Skeletal muscle cell (primary cell): ENCODE measurements at regions not wholly inside any gene's neighbourhood (a gene's known extent, or its start where the extent isn't known, plus 50 kb on each side); places are given as distances from the start of the nearest gene placed in this dataset.

Source experiments
- DNase-seq: peaks from one replicate; pipeline ENCODE4 v3.0.0-alpha.2; 2010; ENCODE audit warnings: low read depth
- H3K4me3 ChIP-seq: 2 replicates; pipeline ENCODE4 v1.5.1; 2011; ENCODE audit warnings: low read depth, mild to moderate bottlenecking, control low read depth, low read length, moderate library complexity

DNA sequence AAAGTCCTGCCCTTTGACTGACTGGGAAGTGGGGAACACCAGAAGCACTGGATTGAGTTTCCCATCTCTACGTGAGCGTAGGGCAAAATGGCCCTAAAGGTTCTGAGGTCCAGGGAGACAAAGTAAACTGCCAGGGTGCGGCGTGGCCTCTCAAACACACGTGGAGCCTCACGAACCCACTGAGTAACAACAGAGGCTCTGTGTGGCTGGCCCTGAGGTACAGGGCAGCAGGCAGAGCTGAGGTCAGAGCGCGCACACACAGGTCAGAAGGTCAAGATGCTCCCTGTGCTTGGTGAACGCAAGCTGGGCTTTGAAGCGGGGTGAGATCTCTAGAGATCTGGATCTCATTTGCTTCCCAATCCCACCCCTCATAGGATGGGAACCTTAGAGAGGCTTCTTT is 99.0 kb upstream of the ZMIZ1 start:
- no peak overlapping the region for H3K4me3 ChIP-seq
- DNase-seq = no peak

DNA sequence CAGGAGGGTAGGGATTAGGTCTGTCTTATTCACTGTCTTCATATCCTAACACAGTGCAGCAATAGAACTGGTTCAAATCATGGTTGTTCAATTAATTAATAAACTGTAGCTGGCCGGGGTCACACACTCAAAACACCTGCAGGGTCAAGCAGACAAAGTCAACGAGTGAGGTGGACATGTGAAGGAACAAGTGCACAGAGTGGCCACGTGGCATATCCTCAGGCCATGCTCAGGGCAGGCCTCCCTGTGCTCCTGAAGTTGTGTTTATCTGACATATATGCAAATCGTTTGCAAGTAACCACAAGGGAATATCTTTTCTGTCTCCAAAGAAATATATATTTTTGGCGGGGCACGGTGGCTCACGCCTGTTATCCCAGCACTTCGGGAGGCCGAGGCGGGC is 98.5 kb upstream of the ZMIZ1 start:
- no peak for DNase-seq
- H3K4me3 ChIP-seq = no peak overlapping the region

DNA sequence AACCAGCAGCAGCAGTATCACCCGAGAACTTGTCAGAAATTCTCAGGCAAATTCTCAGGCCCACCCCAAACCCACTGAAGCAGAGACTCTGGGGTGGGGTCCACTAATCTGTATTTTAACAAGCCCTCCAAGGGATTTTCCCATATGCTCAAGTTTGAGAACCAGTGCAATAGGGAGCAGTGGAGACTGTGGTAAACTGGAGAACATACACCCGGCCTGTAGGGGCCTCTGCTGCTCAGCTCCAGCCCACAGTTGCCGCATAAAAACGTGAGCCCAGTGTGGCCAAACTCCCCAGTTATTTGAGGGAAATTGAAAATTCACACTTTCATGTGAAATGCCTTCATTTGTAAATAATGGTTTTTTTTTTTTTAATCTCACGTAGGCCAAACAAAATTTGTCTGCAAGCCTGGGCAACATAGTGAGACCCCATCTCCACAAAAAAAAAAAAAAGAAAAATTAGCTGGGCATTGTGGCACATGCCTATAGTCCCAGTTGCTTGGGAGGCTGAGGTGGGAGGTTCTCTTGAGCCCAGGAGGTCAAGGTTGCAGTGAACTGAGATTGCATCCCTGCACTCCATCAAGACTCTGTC is 97.6 kb upstream of the ZMIZ1 start:
- no peak overlapping the region for H3K4me3 ChIP-seq
- DNase-seq = no peak

DNA sequence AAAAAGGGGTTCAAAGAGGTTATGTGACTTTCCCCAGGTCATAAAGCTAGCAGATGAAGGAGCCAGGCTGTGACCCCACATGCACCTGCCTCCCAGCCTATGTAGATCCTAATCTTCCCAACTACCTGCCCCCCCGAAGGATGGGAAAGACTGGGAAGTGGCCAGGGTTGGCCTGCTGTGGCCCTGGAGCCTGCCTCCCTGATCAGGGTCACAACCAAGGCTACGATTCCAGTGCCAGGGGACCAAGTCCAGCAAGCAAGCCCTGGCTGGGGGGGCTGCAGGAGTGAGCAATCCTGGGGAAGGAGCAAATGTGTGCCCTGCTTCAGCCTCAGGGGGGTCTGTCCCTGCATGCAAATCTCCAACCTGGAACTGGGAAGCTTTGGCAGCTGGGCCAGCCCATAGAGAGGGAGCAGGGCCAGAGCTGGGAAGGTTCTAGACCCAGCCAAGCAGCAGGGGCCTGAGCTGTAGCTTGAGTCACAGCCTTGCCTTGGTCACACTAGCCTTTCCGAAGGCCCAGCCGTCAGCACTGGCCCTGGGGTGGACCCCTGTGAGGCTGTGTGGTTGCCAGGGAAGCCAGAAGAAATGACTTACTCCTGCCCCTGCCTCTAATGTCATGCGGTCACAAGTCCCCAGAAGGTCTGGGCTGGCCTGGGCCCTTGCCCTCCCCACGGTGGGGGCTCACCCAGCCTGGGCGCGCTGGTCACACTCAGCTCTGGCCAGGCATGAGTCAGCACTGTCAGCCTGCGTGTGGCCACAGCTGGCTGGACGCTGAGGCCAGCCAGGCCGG is 96.4 kb upstream of the ZMIZ1 start:
- no peak overlapping the region for H3K4me3 ChIP-seq
- peak; percentile 33 for DNase-seq

DNA sequence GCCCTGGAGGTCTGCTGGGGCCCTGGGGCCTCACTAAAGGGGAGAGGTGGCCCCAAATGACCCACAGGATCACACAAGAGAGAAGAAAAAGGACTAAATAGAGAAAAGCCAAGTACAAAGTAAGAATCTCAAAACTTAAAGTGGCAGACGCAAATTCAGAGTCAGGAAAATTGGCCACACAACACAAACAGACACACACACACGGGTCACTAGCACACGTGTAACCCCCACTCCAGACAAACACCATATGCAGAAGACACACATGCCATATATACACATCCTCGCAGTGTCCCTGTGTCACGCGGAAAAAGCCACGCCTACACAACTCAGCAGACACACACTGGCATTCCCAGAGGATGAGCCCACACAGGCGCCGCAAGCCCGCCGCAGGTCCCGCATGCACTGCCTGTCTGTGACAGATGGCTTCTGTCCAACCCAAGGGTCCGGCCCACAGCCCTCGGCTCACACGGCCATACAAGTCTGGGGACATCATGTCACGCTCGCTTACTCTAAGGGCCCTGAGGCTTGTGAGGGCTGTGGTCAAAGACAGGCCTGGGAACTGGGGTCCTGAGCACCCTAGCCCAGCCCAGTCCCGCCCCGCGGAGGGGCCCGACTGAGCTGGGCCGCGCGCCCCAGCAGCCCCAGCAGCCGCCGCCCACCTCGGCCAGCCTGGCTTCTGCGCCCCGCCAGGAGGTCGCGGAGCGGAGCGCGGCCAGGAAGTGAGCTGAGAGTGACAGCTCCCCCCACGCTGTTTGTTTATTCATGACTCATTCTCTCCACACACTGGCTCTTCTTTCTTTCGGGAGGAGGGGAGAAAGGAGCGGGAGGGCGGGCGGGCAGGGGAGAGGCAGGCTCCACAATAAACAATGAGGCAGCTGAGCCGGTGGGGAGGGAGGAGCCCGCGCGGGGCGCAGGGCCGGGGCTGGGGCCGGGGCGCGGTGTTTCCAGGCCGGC is 95.5 kb upstream of the ZMIZ1 start:
- H3K4me3 ChIP-seq = peak overlapping the region; percentile 41

DNA sequence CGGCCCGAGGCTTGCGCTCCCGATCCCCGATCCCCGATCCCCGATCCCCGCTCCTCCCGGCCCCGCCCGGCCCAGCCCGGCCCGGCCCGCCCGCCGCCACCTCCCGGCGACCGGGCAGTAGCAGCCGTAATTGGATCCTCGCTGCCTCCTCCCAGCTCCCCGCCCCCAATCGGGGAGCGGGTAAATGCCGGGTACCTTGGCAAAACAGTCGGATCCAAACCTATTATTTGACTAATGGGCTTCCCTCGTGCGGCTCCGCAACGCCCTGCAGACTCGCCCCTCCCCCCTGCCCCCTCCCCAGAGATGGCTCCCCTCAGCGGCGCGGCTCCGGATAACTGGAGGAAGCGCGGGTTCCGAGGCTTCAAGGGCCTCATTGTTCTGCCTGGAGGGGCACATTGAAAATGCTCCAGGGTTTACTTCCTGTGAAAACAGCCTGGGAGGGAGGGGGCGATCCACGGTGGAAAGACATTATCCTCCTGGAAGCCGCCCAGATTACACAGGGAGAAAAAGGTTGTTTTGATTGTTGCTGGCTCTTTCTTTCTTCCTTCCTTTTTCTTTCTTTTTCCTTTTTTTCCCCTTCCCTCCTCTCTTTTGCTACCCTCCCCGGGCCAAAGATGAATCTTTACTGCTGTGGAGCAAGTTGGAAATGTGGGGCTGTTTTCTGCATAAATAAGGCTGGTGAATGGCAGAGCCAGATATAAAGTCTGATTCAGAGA is 94.7 kb upstream of the ZMIZ1 start:
- peak overlapping the region; percentile 41 for H3K4me3 ChIP-seq
- no peak for DNase-seq

More for the DNA sequence above, 95.5 kb upstream of the ZMIZ1 start:
- peak; percentile 80 for DNase-seq

DNA sequence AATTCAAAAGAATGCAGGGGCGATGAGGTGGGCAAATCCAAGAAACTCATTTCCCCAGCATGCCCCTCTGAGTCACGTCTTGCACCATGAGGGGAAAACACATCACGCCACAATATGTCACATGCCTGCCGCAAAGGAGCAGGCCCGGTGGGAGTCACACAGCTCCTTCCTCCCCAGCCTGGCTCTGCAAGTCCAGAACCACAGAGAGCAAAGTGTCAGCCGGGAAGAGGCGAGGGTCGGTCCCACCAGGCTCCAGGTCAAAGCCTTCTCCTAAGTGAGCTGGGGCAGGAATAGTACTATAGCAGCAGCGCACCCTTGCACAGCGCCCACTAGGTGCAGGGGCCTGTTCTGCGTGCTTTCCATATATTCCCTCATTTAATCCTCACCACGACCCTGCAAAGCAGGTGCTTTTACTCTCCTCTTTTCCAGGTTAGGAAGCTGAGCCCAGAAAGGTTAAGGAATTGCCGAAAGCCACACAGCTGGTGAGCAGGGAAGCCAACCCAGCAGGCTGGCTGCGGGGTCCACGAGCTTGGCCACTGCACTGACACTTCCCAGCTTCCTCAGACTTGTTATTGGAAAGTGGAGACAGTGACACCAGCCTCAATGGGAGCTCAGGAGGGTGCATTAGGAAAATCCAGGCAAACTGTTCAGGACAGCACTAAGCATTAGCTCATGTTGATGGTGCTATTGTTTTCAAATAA is 94.0 kb upstream of the ZMIZ1 start:
- peak; percentile 73 for DNase-seq
- peak overlapping the region; percentile 41 for H3K4me3 ChIP-seq

DNA sequence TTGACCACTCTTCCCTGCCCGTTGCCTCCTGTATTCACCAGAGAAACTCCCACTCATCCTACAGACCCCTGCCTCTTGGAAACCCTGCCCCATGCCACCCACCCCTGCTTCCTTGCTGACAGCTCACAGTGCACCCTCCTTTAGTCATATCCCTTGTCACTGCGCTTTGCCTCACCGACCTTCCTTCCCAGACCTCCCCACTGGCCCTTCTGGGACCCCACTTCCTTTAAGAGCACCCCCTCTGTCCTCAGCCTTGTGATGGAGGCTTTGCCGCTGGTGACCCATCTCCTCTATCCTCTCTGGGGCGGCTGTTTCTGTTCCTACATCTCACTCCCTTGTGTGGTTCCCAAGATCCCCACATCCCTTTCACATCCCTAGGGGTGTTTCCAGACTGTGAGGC is 92.8 kb upstream of the ZMIZ1 start:
- DNase-seq = no peak
- H3K4me3 ChIP-seq = no peak overlapping the region

DNA sequence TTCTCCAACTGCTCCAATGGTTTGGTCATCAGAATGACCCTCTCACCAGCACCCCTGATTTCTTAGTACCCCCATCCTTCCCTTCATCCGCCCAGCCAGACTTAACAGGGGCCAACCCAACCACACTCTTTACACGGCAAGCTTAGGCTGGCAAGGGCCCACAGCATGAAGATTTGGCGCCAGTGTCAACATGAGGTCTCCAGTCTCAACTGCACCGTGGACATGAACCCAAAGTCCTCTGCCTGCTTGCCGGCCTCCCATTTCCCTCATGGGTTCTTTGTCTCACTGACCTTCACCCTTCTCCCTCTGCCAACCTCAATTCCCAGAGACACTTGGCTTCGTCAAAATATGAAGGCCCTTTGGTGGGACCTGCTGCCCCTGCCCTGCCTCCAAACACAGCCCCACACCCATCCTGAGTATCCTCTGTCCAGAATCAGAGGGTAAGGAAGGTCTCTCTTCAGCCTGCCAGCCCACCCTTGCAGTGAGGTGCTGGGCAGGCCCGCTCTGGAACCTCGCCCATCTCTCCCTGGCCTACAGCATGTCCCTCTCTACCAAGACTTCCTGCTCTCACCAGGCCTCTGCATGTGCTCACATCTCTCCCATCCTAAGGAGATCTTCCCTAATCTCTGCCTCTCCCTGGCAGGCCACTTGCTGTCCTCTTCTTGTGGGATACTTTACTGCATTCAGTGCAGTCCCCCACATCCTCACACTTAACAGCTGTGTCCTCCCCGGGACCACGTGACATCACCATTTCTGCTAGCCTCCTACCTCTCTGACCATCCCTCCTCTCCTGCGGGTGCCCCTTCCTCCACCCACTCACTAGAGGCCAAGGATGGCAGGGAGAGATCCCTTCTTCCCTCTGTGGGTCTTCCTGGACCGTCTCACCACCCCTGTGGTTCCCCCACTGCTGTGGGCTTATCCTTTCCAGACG is 91.7 kb upstream of the ZMIZ1 start:
- H3K4me3 ChIP-seq = no peak overlapping the region
- no peak for DNase-seq

DNA sequence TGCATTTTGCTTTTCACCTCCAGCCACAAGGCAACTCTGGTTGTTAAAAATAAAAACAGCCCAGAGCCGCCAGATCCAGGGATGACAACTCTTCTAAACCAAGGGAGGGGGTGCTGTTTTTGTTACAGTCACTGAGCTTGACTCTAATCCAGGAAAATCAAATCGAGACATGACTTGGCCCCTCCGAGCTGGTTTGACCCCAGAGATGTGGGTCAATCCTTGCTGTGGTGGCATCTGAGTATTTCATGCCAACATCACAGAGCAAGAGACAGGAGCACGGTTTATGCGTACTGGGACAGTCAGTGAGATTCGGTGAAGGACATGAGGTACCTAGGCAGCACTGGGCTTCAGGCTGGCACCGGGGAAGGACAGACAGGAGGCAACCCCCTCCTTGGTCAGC is 88.8 kb upstream of the ZMIZ1 start:
- DNase-seq = no peak
- no peak overlapping the region for H3K4me3 ChIP-seq

DNA sequence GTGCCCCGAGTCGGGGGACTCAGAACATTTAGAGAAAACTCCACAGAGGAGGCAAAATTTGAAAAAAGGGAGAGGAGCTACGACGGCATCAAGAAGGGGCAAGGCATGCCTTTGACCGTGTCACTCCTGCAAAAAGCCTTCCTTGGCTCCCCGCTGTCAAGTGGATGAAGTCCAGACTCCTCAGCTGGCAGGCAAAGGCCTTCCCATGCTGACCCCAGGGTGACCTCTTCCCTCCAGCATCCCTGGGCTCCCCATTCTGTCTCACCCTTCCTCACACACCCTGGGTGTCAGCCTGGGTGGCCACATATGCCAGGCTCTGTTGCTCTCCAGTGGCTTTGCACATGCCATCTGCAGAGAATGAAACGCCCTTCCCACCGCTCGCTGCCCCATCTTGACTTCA is 88.4 kb upstream of the ZMIZ1 start:
- DNase-seq = no peak
- H3K4me3 ChIP-seq = no peak overlapping the region

DNA sequence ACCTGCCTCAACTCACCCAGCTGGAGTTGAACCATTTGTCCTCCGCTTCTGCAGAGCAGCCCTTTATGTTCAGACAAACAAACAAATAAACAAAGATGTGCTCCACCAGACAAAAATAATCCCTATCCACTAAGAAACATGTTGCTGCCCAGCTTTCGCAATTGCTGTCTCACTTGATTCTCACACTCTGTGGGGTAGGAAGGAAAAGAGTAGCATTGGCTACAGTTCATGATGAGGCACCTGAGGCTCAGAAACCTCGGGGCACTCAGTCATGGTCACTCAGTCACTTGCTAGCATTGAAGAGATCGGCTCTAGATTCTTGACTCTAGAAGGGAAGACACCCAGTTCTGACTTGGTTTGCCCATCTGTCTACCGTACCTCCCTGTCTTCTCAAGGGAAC is 88.0 kb upstream of the ZMIZ1 start:
- no peak for DNase-seq
- H3K4me3 ChIP-seq = no peak overlapping the region

DNA sequence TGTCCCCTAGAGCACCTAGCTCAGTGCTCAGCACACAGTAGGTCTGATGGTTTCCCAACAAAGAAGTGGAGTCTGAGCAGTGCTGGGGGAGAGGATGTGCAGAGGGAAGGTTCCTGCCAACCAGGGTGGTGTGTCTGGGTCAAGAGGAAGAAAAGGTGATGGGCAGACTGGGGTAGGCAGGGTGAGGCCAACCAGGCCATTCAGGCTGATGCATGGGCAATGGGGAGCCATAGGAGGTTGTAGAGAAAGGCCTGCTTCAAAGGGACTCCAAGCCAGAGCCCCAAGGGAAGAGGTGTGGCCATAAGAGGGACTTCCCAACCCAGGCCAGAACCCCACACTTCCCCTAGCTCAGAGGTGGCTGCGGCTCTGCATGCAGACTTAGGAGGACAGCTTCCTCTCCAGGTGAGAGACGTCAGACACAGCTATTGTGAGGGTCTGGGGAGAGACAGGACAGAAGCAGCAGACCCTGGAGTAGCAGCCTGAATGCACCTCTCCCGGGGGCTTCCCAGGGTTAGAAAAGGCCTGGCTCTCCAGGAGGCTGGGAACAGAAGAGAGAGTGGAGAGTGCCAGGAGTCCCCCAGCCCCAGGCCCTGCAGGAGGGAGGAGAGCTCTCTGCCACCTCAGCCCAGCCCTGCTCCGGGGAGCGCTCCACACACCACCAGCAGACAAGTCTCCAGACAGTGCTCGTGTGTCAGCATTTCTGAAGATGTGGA is 87.4 kb upstream of the ZMIZ1 start:
- DNase-seq = no peak
- no peak overlapping the region for H3K4me3 ChIP-seq

DNA sequence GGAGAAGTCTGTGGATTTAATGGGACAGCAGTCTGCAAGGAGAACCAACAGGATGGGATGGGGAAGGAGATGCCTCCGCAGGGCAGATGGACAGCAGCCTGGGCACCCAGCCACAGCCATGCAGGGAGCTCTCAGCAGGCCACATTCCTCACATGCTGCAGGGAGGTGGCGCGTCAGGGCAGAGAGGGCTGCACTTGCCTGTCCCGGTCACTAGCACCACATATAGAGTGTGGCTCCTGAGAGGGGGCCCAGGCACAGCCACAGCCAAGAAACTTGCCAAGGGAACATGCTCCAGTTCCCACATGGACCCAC is 86.8 kb upstream of the ZMIZ1 start:
- H3K4me3 ChIP-seq = no peak overlapping the region
- no peak for DNase-seq

DNA sequence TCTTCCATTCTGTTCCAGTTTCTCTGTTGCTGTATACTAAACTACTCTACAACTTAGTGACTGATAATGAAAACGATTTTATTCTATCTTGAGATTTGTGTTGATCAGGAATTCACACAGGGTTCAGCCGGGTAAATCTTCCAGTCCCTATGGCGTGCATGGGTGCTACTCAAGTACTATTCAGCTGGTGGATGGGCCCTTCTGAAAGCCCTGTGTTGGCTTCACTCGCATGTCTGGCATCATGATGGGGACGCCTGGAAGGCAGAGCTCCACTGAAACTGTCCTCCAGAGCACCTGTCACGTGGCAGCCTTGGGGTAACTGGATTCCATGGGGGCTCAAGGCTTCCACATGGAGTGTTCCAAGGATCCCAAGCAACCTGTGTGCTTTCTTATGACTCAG is 86.0 kb upstream of the ZMIZ1 start:
- no peak for DNase-seq

DNA sequence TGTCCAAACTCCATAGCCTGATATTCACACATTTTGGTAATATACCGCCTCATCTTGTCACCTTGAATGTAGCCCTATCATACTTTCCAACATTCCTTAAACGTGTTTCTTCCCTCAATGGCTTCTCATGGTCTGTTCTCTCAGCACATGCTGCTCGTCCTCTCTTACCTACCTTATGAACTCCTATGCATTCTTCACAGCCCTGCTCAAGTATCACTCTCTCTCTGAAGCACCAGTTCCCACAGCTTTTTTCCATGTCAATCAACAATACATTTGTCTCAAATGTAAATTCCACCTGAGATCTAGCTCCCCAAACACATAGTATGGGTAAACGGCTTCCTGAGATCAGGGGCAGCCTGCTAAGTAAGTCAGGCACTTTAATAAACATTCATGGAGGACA is 85.2 kb upstream of the ZMIZ1 start:
- no peak for DNase-seq
- no peak overlapping the region for H3K4me3 ChIP-seq

More for the DNA sequence above, 86.0 kb upstream of the ZMIZ1 start:
- no peak overlapping the region for H3K4me3 ChIP-seq

DNA sequence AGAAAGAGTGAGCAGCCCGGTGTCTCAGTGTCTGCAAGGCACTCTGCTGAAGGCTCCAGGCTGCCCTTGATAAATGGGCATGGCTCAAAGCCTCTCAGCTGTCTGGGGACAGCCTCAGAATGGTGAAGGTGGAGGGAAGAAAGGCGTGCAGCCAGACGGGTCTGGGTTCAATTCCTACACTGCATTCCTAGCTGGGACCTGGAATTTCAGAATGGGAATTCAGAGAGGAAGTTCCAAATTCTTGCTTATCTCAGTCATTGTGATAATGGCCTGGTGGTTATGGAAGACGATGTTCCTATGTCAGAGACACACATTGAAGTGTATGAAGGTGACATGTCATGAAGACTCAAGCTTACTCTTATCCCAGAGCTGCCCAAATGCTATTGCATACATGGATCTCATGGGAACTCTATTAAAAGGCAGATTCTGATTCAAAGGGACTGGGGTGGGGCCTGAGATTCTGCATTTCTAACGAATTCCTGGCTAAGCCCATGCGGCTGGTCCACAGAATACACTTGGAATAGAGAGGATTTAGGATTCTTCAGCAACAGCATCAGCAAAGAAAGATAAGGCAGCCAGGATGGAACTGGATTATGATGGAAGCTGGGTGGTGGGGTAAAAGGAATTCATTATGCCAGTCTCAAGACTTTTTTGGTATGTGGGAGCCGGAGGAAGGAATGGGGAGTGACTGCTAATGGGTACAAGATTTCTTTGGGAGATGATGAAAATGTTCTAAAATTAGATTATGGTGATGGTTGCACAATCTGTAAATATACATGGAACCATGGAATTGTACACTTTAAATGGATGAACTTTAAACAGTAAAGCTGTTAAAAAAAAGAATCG is 82.6 kb upstream of the ZMIZ1 start:
- H3K4me3 ChIP-seq = no peak overlapping the region
- no peak for DNase-seq
